ENCODE measurements at regions not wholly inside any gene's neighbourhood (a gene's known extent, or its start where the extent isn't known, plus 50 kb on each side); places are given as distances from the start of the nearest gene placed in this dataset.

GRCh38 chr1:58006421-58007046 is 540.0 kb downstream of the OMA1 start:
- Histone ChIP-seq H3K4me2 (ENCODE audit: low read depth, low read length, poor library complexity, severe bottlenecking) (no peak overlapping the region), H3K27ac (ENCODE audit: low read depth, low read length) (no peak overlapping the region), H3K9ac (ENCODE audit: low read length) (no peak overlapping the region)

DNA sequence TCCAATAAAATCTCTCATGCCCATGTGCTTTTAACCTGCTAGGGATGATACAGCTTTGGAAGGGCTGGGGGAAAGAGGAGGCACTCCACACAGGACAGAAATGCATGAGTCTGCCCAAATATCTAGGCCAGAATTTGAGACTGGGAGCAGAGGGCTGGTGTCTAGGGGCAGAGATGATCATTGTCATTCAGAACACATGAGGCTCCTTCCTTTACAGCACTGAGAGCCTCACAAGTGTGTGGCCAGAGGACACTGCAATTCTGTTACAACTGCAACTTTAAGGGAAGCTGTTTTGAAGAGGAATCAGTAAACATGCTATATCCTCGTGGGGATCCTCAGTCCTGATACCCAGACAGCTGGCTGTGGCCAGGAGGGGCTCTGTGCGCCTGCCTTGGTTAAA is 541.3 kb downstream of the OMA1 start:
- Histone ChIP-seq H3F3A (ENCODE audit: insufficient read depth) (no peaks in the 10 kb centered on the region), H3K27ac (ENCODE audit: low read depth, low read length) (no peak overlapping the region), H3K9ac (ENCODE audit: low read length) (no peak overlapping the region), H3K79me2 (ENCODE audit: insufficient read depth, low read length) (no peaks in the 10 kb centered on the region), H3K4me3 (ENCODE audit: insufficient read depth, low read length, poor library complexity, severe bottlenecking) (no peak overlapping the region), H3K36me3 (ENCODE audit: low read length) (no peaks in the 10 kb centered on the region), H2AFZ (ENCODE audit: low read depth, low read length, severe bottlenecking) (no peak overlapping the region), H4K20me1 (ENCODE audit: low read depth, low read length) (no peaks in the 10 kb centered on the region), H3K9me2 (replicated peaks; ENCODE audit: insufficient read depth, low read length) (no peaks in the 10 kb centered on the region), H3K4me2 (ENCODE audit: low read depth, low read length, poor library complexity, severe bottlenecking) (no peak overlapping the region), H3K27me3 (ENCODE audit: low read length) (no peaks in the 10 kb centered on the region), H3K9me3 (ENCODE audit: insufficient read depth, low read length) (no peaks in the 10 kb centered on the region)
- TF ChIP-seq, protein P1, sequence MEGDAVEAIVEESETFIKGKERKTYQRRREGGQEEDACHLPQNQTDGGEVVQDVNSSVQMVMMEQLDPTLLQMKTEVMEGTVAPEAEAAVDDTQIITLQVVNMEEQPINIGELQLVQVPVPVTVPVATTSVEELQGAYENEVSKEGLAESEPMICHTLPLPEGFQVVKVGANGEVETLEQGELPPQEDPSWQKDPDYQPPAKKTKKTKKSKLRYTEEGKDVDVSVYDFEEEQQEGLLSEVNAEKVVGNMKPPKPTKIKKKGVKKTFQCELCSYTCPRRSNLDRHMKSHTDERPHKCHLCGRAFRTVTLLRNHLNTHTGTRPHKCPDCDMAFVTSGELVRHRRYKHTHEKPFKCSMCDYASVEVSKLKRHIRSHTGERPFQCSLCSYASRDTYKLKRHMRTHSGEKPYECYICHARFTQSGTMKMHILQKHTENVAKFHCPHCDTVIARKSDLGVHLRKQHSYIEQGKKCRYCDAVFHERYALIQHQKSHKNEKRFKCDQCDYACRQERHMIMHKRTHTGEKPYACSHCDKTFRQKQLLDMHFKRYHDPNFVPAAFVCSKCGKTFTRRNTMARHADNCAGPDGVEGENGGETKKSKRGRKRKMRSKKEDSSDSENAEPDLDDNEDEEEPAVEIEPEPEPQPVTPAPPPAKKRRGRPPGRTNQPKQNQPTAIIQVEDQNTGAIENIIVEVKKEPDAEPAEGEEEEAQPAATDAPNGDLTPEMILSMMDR (IDR thresholded peaks at IDR 0.05; ENCODE audit: insufficient read depth, low read length, poor library complexity, severe bottlenecking) = no peak
- TF ChIP-seq EZH2phosphoT487 (conservative IDR thresholded peaks at IDR 0.05; ENCODE audit: low read length) = no peak

More at GRCh38 chr1:58006421-58007046, 540.0 kb downstream of the OMA1 start:
- H3K9me2 ChIP-seq (replicated peaks; ENCODE audit: insufficient read depth, low read length) = no peaks in the 10 kb centered on the region
- H3K36me3 ChIP-seq (ENCODE audit: low read length) = no peaks in the 10 kb centered on the region
- no peaks in the 10 kb centered on the region for H3K79me2 ChIP-seq (ENCODE audit: insufficient read depth, low read length)
- no peak overlapping the region for H2AFZ ChIP-seq (ENCODE audit: low read depth, low read length, severe bottlenecking)
- H3K9me3 ChIP-seq (ENCODE audit: insufficient read depth, low read length) = no peaks in the 10 kb centered on the region
- no peaks in the 10 kb centered on the region for H3F3A ChIP-seq (ENCODE audit: insufficient read depth)
- no peak overlapping the region for H3K4me3 ChIP-seq (ENCODE audit: insufficient read depth, low read length, poor library complexity, severe bottlenecking)
- TF ChIP-seq, protein P1 (IDR thresholded peaks at IDR 0.05; ENCODE audit: insufficient read depth, low read length, poor library complexity, severe bottlenecking) = no peak
- TF ChIP-seq EZH2phosphoT487 (conservative IDR thresholded peaks at IDR 0.05; ENCODE audit: low read length) = no peak
- H4K20me1 ChIP-seq (ENCODE audit: low read depth, low read length) = no peaks in the 10 kb centered on the region
- no peaks in the 10 kb centered on the region for H3K27me3 ChIP-seq (ENCODE audit: low read length)

- Histone ChIP-seq H3K9ac (ENCODE audit: low read length) (no peak overlapping the region), H3K27me3 (ENCODE audit: low read length) (no peaks in the 10 kb centered on the region), H3K36me3 (ENCODE audit: low read length) (no peaks in the 10 kb centered on the region), H4K20me1 (ENCODE audit: low read depth, low read length) (no peaks in the 10 kb centered on the region), H3K9me2 (replicated peaks; ENCODE audit: insufficient read depth, low read length) (no peaks in the 10 kb centered on the region), H3K27ac (ENCODE audit: low read depth, low read length) (no peak overlapping the region), H3F3A (ENCODE audit: insufficient read depth) (no peaks in the 10 kb centered on the region), H3K79me2 (ENCODE audit: insufficient read depth, low read length) (no peaks in the 10 kb centered on the region), H3K4me3 (ENCODE audit: insufficient read depth, low read length, poor library complexity, severe bottlenecking) (no peak overlapping the region), H3K4me2 (ENCODE audit: low read depth, low read length, poor library complexity, severe bottlenecking) (no peak overlapping the region), H3K9me3 (ENCODE audit: insufficient read depth, low read length) (no peaks in the 10 kb centered on the region), H2AFZ (ENCODE audit: low read depth, low read length, severe bottlenecking) (no peak overlapping the region)
- TF ChIP-seq EZH2phosphoT487 (conservative IDR thresholded peaks at IDR 0.05; ENCODE audit: low read length) = no peak
- TF ChIP-seq, protein P1 (IDR thresholded peaks at IDR 0.05; ENCODE audit: insufficient read depth, low read length, poor library complexity, severe bottlenecking) = no peak
Observed at GRCh38 chr1:58003988-58004387, 542.5 kb downstream of the OMA1 start.
